GM12864 (cell line): ENCODE measurements at regions not wholly inside any gene's neighbourhood (a gene's known extent, or its start where the extent isn't known, plus 50 kb on each side); places are given as distances from the start of the nearest gene placed in this dataset.
"Not testable (repeated sequence)": the region's sequence is repeated elsewhere in the genome, so short reads cannot be mapped to it uniquely, and the experiment has no call there.

Experiments
- DNase-seq: peaks from one replicate; pipeline ENCODE4 v3.0.0-alpha.2; 2011; ENCODE audit warnings: low read depth
- H3K4me3 ChIP-seq: 2 replicates; pipeline ENCODE4 v1.5.1; 2011; ENCODE audit warnings: mild to moderate bottlenecking, low read depth, low read length, control low read depth
- TF ChIP-seq, protein P1 (sequence below): IDR thresholded peaks from 2 replicates; pipeline ENCODE4 v1.5.1; 2011; ENCODE audit warnings: low read depth, mild to moderate bottlenecking, moderate library complexity, low read length, control low read depth, inconsistent platforms; ENCODE audit errors: missing control alignments

DNA sequence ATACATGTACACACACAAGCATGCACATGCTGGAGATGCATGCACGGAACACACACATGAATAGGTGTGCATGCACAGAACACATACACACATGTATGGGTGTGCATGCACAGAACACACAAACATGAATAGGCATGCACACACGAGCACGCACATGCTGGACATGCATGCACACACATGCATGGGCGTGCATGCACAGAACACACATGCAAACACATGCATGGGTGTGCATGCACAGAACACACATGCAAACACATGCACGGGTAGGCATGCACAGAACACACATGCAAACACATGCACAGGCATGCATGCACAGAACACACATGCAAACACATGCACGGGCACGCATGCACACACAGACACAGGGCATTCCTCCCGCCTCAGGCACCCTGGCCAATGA, 382.3 kb downstream of the IRX2 start:
- H3K4me3 ChIP-seq = no peak overlapping the region
- TF ChIP-seq, protein P1, sequence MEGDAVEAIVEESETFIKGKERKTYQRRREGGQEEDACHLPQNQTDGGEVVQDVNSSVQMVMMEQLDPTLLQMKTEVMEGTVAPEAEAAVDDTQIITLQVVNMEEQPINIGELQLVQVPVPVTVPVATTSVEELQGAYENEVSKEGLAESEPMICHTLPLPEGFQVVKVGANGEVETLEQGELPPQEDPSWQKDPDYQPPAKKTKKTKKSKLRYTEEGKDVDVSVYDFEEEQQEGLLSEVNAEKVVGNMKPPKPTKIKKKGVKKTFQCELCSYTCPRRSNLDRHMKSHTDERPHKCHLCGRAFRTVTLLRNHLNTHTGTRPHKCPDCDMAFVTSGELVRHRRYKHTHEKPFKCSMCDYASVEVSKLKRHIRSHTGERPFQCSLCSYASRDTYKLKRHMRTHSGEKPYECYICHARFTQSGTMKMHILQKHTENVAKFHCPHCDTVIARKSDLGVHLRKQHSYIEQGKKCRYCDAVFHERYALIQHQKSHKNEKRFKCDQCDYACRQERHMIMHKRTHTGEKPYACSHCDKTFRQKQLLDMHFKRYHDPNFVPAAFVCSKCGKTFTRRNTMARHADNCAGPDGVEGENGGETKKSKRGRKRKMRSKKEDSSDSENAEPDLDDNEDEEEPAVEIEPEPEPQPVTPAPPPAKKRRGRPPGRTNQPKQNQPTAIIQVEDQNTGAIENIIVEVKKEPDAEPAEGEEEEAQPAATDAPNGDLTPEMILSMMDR = no peak
- DNase-seq = no peak

DNA sequence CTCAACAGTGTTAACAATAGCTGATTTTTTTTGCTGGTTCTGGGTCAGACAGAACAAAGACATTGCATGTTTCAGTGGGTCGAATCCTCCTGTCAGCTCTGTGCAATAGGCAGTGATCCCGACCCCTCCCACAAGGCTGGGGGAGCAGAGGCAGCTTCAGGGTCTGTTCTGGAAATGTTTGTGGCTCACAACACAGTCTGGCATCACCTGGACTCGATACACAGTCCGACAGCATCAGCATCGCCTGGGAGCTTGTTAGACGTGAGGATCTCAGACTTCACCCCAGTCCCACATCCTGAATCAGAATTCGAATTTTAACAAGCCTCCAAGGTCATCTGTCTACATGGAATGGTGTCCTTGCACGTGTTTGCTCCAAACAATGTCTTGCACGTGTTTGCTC, 384.7 kb downstream of the IRX2 start:
- no peak for DNase-seq
- TF ChIP-seq, protein P1 = no peak
- no peak overlapping the region for H3K4me3 ChIP-seq

DNA sequence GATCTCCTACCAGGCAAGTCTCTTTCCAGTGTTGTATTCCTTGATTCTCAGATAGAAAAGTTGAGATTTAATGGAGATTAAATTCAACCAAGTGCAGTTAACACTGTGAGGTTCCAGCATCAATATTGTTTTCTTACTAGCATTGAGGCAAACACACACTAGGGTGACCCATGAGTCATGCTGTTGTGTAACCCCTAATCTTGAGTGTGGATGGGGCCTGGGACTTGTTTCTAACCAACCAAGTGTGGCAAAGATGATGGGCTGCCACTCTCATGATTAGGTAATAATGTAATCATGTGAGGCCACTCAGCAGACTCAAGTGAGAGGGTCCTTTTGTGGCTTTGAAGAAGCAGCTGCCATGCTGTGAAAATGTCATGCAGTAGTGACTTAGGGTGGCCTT, 394.2 kb downstream of the IRX2 start:
- DNase-seq = no peak
- no peak overlapping the region for H3K4me3 ChIP-seq
- TF ChIP-seq, protein P1 = no peak

DNA sequence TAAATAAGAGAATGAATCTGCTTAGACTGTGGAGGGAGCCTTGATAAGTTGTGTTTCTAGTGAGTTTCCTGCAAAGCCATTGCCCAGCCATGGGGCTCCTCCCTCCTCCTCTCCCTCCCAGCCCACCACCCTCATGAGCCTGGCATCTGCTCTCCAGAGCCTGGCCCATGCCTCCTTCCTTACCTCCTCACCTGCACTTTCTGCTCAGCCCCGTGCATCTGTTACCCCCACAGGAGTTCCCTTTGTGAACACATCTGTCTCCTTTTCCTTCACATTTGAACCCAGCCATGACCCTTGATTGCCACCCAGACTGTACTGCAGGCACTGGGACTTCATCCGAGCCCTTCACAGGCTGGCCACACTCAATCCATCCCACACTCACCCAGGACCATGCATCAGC, 395.6 kb downstream of the IRX2 start:
- DNase-seq = no peak
- TF ChIP-seq, protein P1 = no peak
- H3K4me3 ChIP-seq = no peak overlapping the region

DNA sequence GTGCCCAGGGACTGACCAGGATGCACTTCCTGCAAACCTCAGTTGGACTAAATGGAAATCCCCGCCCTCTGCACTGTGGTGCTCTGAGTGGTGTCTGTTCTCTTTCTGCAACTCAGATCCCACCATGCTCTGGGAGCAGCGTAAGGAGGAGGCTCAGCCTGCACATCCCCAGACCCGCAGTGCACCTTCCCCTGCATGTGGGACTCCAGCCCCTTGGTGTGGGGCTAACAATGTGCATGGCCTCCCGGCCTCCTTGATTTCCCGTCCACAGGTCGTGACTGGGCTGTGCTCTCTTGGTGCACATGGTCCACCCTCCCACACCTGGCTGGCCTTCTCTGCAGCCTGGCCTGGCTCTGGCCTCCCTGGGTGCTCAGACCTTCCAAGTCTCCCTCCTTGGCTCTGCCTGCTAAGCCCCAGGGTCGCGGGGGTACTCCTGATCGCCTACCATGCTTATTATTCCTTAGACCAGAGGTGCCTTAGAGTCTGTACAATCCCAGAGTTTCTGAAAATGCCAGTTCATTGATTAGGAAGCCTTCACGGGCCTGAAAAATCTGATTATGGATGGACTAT, 397.5 kb downstream of the IRX2 start:
- no peak overlapping the region for H3K4me3 ChIP-seq
- TF ChIP-seq, protein P1 = no peak

DNA sequence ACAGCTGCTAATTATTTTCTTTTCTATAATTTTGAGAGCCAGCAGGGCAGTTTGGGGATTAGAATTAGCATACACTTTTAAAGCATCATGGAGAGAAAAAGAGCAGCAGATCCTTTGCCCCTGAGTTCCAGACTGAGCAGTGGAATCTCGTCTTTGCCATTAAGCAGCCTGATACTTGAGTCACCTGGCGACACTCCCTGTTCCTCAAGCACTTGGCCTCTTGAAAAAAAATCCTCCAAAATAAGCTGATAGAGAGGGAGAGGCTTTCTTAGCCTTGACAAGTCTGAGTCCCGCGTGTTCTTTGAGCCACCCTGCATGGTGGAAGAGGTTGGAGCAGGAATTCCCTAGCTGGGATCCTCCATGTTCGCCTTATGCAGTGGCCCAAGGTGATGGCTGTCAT, 398.3 kb downstream of the IRX2 start:
- DNase-seq = no peak
- H3K4me3 ChIP-seq = no peak overlapping the region
- TF ChIP-seq, protein P1 = no peak

More for the DNA sequence above, 397.5 kb downstream of the IRX2 start:
- DNase-seq = no peak

DNA sequence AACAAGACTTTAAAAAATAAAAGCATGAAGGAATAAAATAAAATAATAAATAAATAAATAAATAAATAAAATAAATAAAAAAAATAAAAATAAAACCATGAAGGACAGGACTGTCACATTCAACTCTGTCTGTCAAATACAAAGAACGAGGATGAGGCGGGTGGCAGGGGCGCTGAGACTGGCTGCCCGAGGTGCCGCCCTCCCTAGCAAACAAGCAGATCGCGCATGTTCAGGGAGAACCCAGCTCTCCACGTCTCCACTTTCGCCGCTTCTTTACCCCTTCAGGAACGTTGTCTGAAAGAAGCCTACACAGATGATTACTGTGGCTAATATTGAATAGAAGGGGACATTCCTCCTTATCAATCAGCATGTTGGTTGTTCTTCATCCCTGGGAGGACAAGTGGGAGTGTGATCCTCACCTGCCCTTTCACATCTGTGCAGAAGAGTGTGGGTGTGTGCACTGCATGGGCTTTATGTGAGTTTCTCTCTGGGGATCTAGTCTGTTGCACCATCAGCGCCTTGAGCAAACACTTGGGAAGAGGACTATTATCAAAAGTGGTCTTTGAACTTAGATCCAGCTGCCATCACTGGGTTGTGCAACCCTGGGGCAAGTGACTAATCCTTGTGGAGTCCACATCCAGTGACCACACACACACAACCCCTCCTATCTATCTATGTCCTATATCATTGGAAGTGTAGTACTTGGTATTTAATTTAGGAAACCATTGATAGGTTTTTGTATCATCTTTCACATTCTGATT, 399.2 kb downstream of the IRX2 start:
- TF ChIP-seq, protein P1 = no peak
- no peak overlapping the region for H3K4me3 ChIP-seq
- no peak for DNase-seq

DNA sequence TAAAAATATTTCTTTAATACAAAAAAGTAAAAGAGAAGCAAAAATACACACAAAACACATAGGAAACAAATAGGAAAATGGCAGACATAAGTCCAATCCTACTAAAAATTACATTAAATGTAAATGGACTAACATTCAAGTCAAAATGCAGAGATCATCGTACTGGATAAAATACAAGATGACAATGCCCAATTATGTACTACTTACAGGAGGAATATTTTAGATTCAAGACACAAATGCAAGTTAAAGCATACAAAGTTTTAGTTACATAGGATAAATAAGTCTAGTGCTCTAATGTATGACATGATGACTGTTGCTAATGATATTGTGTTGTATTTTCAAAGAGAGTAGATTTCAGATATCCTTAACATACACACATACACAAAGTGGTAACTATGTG, 401.7 kb downstream of the IRX2 start:
- not testable (repeated sequence) for H3K4me3 ChIP-seq, DNase-seq
